Neural cell (in vitro differentiated cells): ENCODE measurements at regions not wholly inside any gene's neighbourhood (a gene's known extent, or its start where the extent isn't known, plus 50 kb on each side); places are given as distances from the start of the nearest gene placed in this dataset.

ENCODE experiments used
- H2AFZ ChIP-seq: fragments of 200-600, 300-800 bp; sonication (generic), shearing (Covaris generic); 2 replicates; pipeline ENCODE4 v1.6.0; 2014; ENCODE audit warnings: low read depth, mild to moderate bottlenecking, antibody characterized with exemption, low read length, moderate library complexity
- H3F3A ChIP-seq: fragments of 200-600 bp; shearing (Covaris generic); 2 replicates; pipeline ENCODE4 v1.6.1; 2016; ENCODE audit warnings: mild to moderate bottlenecking, moderate library complexity, mixed read lengths, antibody characterized with exemption, low read length; ENCODE audit not compliant: insufficient read depth, poor library complexity, severe bottlenecking
- H3K27ac ChIP-seq: fragments of 200-600, 300-800 bp; sonication (generic), shearing (Covaris generic); 2 replicates; pipeline ENCODE4 v1.5.1; 2014; ENCODE audit warnings: mild to moderate bottlenecking, low read length, moderate library complexity
- H3K27me3 ChIP-seq: fragments of 300-800, 200-600 bp; sonication (generic), shearing (Covaris generic); 2 replicates; pipeline ENCODE4 v1.6.0; 2014; ENCODE audit warnings: mild to moderate bottlenecking, low read depth, low read length, moderate library complexity; ENCODE audit not compliant: insufficient read depth
- H3K36me3 ChIP-seq: fragments of 300-800, 200-600 bp; sonication (generic), shearing (Covaris generic); 2 replicates; pipeline ENCODE4 v1.5.1; 2014; ENCODE audit warnings: mild to moderate bottlenecking, antibody characterized with exemption, low read length, moderate library complexity; ENCODE audit not compliant: insufficient read depth
- H3K4me2 ChIP-seq: fragments of 300-800, 200-600 bp; sonication (generic), shearing (Covaris generic); 2 replicates; pipeline ENCODE4 v1.6.0; 2014; ENCODE audit warnings: mild to moderate bottlenecking, low read length
- H3K4me3 ChIP-seq: fragments of 300-800, 200-600 bp; sonication (generic), shearing (Covaris generic); 2 replicates; pipeline ENCODE4 v1.5.1; 2014; ENCODE audit warnings: mild to moderate bottlenecking, low read length, moderate library complexity
- H3K79me2 ChIP-seq: fragments of 200-600 bp; shearing (Covaris generic); replicated peaks from 2 replicates; pipeline ENCODE4 v1.6.0; 2014; ENCODE audit warnings: mild to moderate bottlenecking, low read length, moderate library complexity; ENCODE audit not compliant: insufficient read depth
- H3K9ac ChIP-seq: fragments of 300-800, 200-600 bp; sonication (generic), shearing (Covaris generic); 2 replicates; pipeline ENCODE4 v1.6.1; 2016; ENCODE audit warnings: mild to moderate bottlenecking, low read length, mixed read lengths
- H3K9me2 ChIP-seq: fragments of 200-600 bp; shearing (Covaris generic); 2 replicates; pipeline ENCODE4 v1.6.1; 2016; ENCODE audit warnings: mild to moderate bottlenecking, low read length, mixed read lengths; ENCODE audit not compliant: insufficient read depth
- H3K9me3 ChIP-seq: fragments of 200-600, 300-800 bp; sonication (generic), shearing (Covaris generic); 2 replicates; pipeline ENCODE4 v1.6.1; 2016; ENCODE audit warnings: mild to moderate bottlenecking, mixed run types, low read length, moderate library complexity, mixed read lengths
- H4K20me1 ChIP-seq: fragments of 200-600 bp; shearing (Covaris generic); 2 replicates; pipeline ENCODE4 v1.6.1; 2016; ENCODE audit warnings: mild to moderate bottlenecking, mixed run types; ENCODE audit not compliant: insufficient read depth
- CTCF ChIP-seq: fragments of 450-650 bp; IDR thresholded peaks from 2 replicates; pipeline ENCODE4 v1.5.1; 2014; ENCODE audit warnings: antibody characterized with exemption, mild to moderate bottlenecking, moderate library complexity; ENCODE audit not compliant: poor library complexity, severe bottlenecking
- EP300 ChIP-seq: fragments of 450-650 bp; conservative IDR thresholded peaks from 2 replicates; pipeline ENCODE4 v1.6.1; 2014; ENCODE audit warnings: antibody characterized with exemption, mild to moderate bottlenecking, moderate library complexity; ENCODE audit not compliant: poor library complexity, severe bottlenecking
- EZH2 ChIP-seq: fragments of 200-600, 300-800 bp; shearing (Covaris generic), sonication (generic); IDR thresholded peaks from 2 replicates; pipeline ENCODE4 v1.6.1; 2014; ENCODE audit warnings: antibody characterized with exemption, low read length, borderline replicate concordance, mild to moderate bottlenecking; ENCODE audit not compliant: insufficient read depth, poor library complexity, severe bottlenecking
- MXI1 ChIP-seq: fragments of 450-650 bp; conservative IDR thresholded peaks from 2 replicates; pipeline ENCODE4 v1.6.1; 2014; ENCODE audit warnings: antibody characterized with exemption, mild to moderate bottlenecking; ENCODE audit not compliant: poor library complexity, severe bottlenecking
- POLR2AphosphoS5 ChIP-seq: IDR thresholded peaks from 2 replicates; pipeline ENCODE4 v1.6.1; 2012
- RAD21 ChIP-seq: fragments of 450-650 bp; conservative IDR thresholded peaks from 2 replicates; pipeline ENCODE4 v1.6.1; 2014; ENCODE audit warnings: antibody characterized with exemption, mild to moderate bottlenecking, moderate library complexity
- REST ChIP-seq: IDR thresholded peaks from 2 replicates; pipeline ENCODE4 v1.6.1; 2012; ENCODE audit warnings: borderline replicate concordance
- SMC3 ChIP-seq: fragments of 450-650 bp; conservative IDR thresholded peaks from 2 replicates; pipeline ENCODE4 v1.6.1; 2014; ENCODE audit warnings: antibody characterized with exemption, mild to moderate bottlenecking, moderate library complexity; ENCODE audit not compliant: poor library complexity
- TAF1 ChIP-seq: IDR thresholded peaks from 2 replicates; pipeline ENCODE4 v1.6.1; 2012; ENCODE audit warnings: low read depth

GRCh38 chr11:71138737-71139425 is 113.5 kb downstream of the SHANK2 start:
- Histone ChIP-seq H3K4me3 (no peak overlapping the region), H3F3A (no peaks in the 10 kb centered on the region), H3K27ac (no peak overlapping the region), H3K27me3 (no peaks in the 10 kb centered on the region), H4K20me1 (no peaks in the 10 kb centered on the region), H3K36me3 (no peaks in the 10 kb centered on the region), H2AFZ (no peak overlapping the region), H3K79me2 (no peaks in the 10 kb centered on the region), H3K9me2 (no peaks in the 10 kb centered on the region), H3K4me2 (no peak overlapping the region), H3K9me3 (no peaks in the 10 kb centered on the region), H3K9ac (no peak overlapping the region)
- TF ChIP-seq EP300 = no peak
- TF ChIP-seq CTCF = no peak

GRCh38 chr11:71137376-71137775 is 115.0 kb downstream of the SHANK2 start:
- H3K4me3 ChIP-seq = no peak overlapping the region
- no peaks in the 10 kb centered on the region for H4K20me1 ChIP-seq
- no peak overlapping the region for H3K9ac ChIP-seq
- H3K9me3 ChIP-seq = no peaks in the 10 kb centered on the region
- no peaks in the 10 kb centered on the region for H3F3A ChIP-seq
- no peaks in the 10 kb centered on the region for H3K9me2 ChIP-seq
- H3K79me2 ChIP-seq = no peaks in the 10 kb centered on the region
- H2AFZ ChIP-seq = no peak overlapping the region
- H3K4me2 ChIP-seq = no peak overlapping the region
- no peak for TF ChIP-seq EZH2
- TF ChIP-seq RAD21 = no peak
- no peak for TF ChIP-seq SMC3
- no peak for TF ChIP-seq POLR2AphosphoS5
- no peak for TF ChIP-seq REST
- no peak for TF ChIP-seq TAF1
- no peak for TF ChIP-seq CTCF
- TF ChIP-seq EP300 = no peak
- no peak for TF ChIP-seq MXI1
- H3K36me3 ChIP-seq = no peaks in the 10 kb centered on the region
- H3K27me3 ChIP-seq = no peaks in the 10 kb centered on the region
- H3K27ac ChIP-seq = no peak overlapping the region
